ENCODE measurements at regions not wholly inside any gene's neighbourhood (a gene's known extent, or its start where the extent isn't known, plus 50 kb on each side); places are given as distances from the start of the nearest gene placed in this dataset.
"Not testable (repeated sequence)": the region's sequence is repeated elsewhere in the genome, so short reads cannot be mapped to it uniquely, and the experiment has no call there.

DNA sequence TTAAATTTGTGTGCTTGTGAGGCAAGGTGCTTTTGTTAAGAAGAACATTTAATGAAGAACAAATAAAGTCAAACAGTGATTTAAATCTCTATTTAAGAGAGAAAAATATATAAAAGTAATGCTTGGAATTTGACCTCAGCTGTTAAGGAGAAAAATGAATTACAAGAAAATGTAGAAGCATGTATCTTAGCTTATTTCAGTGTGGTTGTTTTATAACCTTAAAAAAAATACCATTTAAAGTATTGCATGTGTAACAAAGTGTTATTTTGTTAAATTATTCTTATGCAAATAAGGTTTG, 537.0 kb upstream of the SPRY2 start:
- Mint-ChIP-seq H3K27me3 (no peaks in the 10 kb centered on the region), H3K27ac (no peak overlapping the region), H3K4me3 (no peak overlapping the region), H3K9me3 (no peaks in the 10 kb centered on the region), H3K4me1 (no peaks in the 10 kb centered on the region), H3K36me3 (no peaks in the 10 kb centered on the region)
- no peak for ATAC-seq

DNA sequence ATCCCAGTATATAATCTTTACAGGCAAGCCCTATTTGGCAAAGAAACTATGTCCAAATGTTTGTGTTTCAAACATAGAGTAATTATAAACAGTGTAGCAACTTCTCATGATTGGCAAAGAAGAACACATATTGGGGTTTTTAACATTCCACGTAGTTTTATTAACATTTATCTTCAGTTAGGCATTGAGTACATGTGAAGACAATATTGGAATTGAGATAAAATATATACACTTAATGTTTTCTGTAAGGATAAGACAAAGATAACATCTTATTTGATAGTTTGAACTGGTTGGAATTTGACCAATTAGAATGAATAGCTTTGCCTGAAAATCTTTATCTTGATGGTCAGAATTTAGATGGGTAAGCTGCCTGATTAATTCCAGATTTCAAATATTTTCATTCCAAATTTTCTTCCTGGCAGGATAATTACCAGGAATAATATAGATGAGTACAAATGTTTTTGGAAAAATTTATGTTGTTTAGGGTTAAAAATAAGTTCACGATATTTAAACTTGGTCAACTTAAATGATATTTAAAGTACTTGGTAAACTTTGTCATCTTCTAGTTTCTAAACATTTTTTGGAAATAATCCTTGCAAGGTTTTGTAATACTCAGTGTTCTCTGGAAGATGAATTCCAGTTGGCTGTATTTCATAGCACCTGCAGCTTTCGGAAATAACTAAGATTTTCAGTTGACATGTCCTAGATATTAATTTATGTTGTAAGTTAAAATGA, 536.5 kb upstream of the SPRY2 start:
- Mint-ChIP-seq H3K27ac (no peak overlapping the region), H3K36me3 (no peaks in the 10 kb centered on the region), H3K4me3 (no peak overlapping the region), H3K4me1 (no peaks in the 10 kb centered on the region), H3K9me3 (no peaks in the 10 kb centered on the region), H3K27me3 (no peaks in the 10 kb centered on the region)
- ATAC-seq = no peak

DNA sequence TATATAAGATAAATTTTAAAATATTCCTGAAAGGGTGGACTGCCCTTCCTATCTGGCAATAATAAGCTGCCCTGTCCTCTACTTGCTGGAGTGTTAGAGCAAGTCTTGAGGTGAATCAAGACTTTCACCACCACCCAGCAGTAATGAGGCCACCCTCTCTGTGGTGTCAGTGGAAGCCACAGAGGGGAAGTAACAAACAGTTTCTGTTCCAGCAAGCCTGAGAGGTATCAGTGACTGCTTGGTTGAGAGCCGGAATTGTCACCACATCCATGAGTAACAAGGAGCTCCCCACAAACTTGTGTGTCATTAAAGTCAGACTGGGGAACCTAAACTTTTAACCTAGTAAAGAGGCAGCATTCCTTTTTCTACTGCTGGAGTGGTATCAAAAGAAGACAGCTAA, 532.7 kb upstream of the SPRY2 start:
- no peak overlapping the region for H3K4me3 Mint-ChIP-seq
- no peaks in the 10 kb centered on the region for H3K4me1 Mint-ChIP-seq
- H3K27ac Mint-ChIP-seq = no peak overlapping the region
- ATAC-seq = peak; percentile 85
- no peaks in the 10 kb centered on the region for H3K27me3 Mint-ChIP-seq
- H3K9me3 Mint-ChIP-seq = peaks cover under 1% of the 10 kb centered on the region
- no peaks in the 10 kb centered on the region for H3K36me3 Mint-ChIP-seq

DNA sequence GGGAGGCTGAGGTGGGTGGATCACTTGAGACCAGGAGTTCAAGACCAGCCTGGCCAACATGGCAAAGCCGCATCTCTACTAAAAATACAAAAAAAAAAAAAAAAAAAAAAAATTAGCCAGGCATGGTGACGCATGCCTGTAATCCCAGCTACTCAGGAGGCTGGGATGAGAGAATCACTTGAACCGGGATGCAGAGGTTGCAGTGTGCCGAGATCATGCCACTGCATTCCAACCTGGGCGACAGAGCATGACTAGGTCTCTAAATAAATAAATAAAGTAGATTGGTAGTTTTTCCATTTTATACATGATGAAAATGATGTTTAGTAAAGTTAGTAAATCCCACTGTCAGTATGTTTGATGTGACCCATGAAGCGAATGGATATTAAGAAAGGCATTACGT, 531.0 kb upstream of the SPRY2 start:
- H3K27ac Mint-ChIP-seq, H3K4me3 Mint-ChIP-seq, H3K27me3 Mint-ChIP-seq, H3K36me3 Mint-ChIP-seq, H3K9me3 Mint-ChIP-seq, H3K4me1 Mint-ChIP-seq, ATAC-seq: not testable (repeated sequence)

DNA sequence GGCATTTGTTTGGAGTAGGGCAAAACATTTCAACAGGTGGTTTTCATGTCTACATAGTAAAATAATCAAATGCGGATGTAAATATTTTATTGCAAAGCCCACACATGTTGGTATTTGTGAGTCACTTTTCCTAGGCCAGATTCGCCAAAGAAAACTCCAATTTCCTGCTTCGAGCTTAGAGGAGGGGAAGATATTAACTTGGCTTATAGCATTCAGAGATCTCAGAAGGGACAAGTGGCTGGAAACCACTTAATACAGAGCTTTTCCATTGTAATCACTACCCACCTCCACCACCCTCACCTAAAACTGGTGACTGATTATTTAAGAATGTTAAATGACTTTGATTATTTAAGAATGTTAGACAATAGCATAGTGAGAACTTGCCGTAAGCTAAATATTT, 530.6 kb upstream of the SPRY2 start:
- Mint-ChIP-seq H3K27me3 (no peaks in the 10 kb centered on the region), H3K4me3 (no peak overlapping the region), H3K4me1 (no peaks in the 10 kb centered on the region), H3K27ac (no peak overlapping the region), H3K9me3 (peaks cover 6% of the 10 kb centered on the region), H3K36me3 (no peaks in the 10 kb centered on the region)
- no peak for ATAC-seq

DNA sequence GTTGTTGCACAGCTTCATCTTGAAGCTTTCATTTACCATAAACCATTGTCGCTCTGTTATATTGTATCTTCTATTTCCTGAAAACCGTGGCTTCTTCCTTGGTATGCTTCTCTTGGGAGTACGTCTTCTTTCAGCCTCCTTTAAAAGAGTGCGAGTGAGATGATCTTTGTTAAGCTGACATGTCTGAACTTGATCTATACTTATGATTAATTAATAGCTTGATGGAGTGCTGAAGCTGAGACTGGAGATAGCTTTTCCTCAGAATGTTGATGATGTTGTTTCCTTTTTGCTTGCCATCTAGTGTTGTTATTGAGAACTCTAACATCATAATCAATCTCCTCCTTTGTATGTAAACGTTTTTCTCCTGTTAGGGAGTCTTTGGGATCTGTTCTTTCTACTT, 529.3 kb upstream of the SPRY2 start:
- Mint-ChIP-seq H3K36me3 (no peaks in the 10 kb centered on the region), H3K4me3 (no peak overlapping the region), H3K27me3 (no peaks in the 10 kb centered on the region), H3K9me3 (peaks cover 6% of the 10 kb centered on the region), H3K27ac (no peak overlapping the region), H3K4me1 (no peaks in the 10 kb centered on the region)
- no peak for ATAC-seq

DNA sequence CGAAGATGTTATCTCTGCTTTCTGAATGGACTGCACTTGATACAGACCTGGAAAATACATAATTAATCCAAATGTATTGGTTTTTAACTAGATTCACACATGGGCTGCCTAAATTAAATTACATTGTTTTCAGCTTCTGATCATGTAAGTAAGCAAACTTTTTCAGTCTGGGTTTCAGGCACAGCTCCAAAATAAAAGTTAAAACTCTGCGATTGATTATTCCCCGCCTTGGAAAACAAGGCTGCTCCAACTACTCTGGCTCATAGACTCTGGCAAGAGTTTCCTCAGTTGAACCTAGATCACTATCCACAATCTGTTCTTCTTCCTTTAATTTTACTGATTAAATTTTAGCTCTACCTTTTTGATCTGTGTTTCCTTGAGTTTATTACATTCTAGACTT, 526.0 kb upstream of the SPRY2 start:
- Mint-ChIP-seq H3K36me3 (no peaks in the 10 kb centered on the region), H3K4me3 (no peak overlapping the region), H3K27ac (no peak overlapping the region), H3K27me3 (no peaks in the 10 kb centered on the region), H3K9me3 (peaks cover 9% of the 10 kb centered on the region), H3K4me1 (no peaks in the 10 kb centered on the region)
- ATAC-seq = no peak

DNA sequence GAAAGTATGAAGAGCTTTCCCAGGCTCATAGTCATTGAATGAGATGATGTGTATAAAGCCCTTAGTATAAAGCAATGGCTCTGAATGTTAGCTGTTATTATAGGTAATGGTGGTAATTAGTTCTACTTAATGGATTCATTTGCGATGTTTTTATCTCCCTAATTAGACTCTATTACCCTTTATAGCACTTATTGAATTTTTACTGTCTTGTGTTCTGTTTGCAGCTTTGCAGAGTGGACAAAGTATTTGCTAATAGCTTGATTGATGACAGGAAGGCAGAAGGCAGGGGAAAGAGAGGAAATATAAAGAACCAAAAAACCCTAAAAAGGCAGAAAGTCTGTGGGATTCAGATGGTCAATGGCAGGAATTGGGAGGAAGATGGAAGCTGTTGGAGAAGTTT, 524.4 kb upstream of the SPRY2 start:
- H3K27ac Mint-ChIP-seq = no peak overlapping the region
- no peak for ATAC-seq
- no peak overlapping the region for H3K4me3 Mint-ChIP-seq
- no peaks in the 10 kb centered on the region for H3K4me1 Mint-ChIP-seq
- H3K36me3 Mint-ChIP-seq = no peaks in the 10 kb centered on the region
- peaks cover 9% of the 10 kb centered on the region for H3K9me3 Mint-ChIP-seq
- no peaks in the 10 kb centered on the region for H3K27me3 Mint-ChIP-seq

DNA sequence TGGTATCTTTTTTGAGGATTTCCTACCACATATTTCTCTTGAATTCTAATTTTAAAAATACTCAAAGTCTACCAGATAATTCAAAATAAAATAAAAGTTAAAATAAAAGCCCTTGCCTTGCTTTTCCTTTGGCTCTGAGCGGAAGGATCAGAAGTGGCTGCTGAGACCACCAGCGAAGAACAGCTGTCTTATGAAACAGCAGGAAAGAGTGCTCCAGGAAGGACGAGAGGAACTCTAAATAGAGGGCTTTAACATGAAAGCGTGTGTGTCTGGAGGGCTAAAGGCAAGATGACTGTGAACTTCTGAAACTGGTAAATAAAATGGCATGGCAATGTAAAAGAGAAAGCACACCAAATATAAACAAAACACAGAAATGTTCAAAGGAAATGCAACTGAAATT, 521.5 kb upstream of the SPRY2 start:
- H3K27me3 Mint-ChIP-seq = no peaks in the 10 kb centered on the region
- H3K9me3 Mint-ChIP-seq = peaks cover 6% of the 10 kb centered on the region
- H3K4me1 Mint-ChIP-seq = no peaks in the 10 kb centered on the region
- H3K36me3 Mint-ChIP-seq = no peaks in the 10 kb centered on the region
- no peak overlapping the region for H3K27ac Mint-ChIP-seq
- ATAC-seq = no peak
- no peak overlapping the region for H3K4me3 Mint-ChIP-seq

DNA sequence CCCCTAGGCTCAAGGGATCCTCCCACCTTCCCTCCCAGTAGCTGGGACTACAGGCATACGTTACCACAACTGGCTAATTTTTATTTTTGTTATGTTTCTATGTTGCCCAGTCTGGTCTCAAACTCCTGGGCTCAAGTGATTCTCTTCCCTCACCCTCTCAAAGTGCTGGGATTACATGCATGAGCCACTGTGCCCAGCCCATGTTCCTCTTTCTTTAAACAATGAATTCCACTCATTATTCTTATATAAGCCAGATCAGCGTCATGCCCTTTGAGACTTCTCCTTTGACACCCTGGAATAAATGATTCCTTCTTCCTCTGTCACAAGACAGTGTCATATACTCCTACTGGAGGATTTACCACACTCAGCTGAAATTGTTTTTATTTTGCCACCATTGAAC, 519.9 kb upstream of the SPRY2 start:
- Mint-ChIP-seq H3K4me3 (no peak overlapping the region), H3K4me1 (no peaks in the 10 kb centered on the region), H3K27ac (no peak overlapping the region), H3K36me3 (no peaks in the 10 kb centered on the region), H3K9me3 (peaks cover 3% of the 10 kb centered on the region), H3K27me3 (no peaks in the 10 kb centered on the region)
- no peak for ATAC-seq

DNA sequence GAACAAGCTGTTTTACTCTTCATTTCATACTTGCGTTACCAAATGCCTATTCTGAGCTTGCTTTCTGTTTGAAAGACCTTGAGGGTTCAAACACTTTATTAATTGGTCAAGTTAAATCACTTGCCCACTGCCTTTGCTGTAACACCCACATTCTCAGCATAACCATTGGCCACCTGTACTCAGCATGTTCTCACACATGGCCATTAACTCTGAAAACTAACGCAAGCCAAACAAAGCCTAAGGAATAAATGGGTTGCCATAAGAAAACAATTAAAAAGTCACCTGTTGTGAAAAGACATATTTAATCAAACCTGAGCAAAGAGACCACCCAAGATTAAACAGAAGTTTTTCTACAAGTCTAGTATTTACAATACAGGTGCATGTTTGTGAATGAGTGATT, 517.2 kb upstream of the SPRY2 start:
- peaks cover 2% of the 10 kb centered on the region for H3K9me3 Mint-ChIP-seq
- ATAC-seq = no peak

DNA sequence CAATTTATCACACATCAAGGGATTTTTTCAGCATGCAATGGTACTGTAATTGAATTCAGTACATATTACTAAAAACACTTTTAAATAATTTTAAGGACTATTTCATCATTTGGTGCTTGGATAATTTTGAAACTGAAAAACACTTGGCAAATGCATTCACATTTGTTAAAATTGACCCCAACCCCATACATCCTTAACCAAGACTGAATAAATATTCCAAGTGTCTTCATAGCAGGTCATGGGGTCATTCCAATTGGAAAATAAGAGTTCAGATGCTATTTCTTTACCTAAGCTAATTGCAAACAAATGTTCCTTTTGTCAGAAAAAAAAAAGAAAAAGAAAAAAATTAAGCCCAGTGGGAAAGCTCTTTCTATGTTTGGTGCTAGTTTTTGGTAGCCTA, 516.4 kb upstream of the SPRY2 start:
- Mint-ChIP-seq H3K27ac (no peak overlapping the region), H3K4me3 (no peak overlapping the region), H3K36me3 (no peaks in the 10 kb centered on the region), H3K27me3 (no peaks in the 10 kb centered on the region), H3K4me1 (no peaks in the 10 kb centered on the region), H3K9me3 (no peaks in the 10 kb centered on the region)
- no peak for ATAC-seq

More for the DNA sequence above, 517.2 kb upstream of the SPRY2 start:
- H3K4me3 Mint-ChIP-seq = no peak overlapping the region
- H3K36me3 Mint-ChIP-seq = no peaks in the 10 kb centered on the region
- no peak overlapping the region for H3K27ac Mint-ChIP-seq
- H3K4me1 Mint-ChIP-seq = no peaks in the 10 kb centered on the region
- no peaks in the 10 kb centered on the region for H3K27me3 Mint-ChIP-seq

DNA sequence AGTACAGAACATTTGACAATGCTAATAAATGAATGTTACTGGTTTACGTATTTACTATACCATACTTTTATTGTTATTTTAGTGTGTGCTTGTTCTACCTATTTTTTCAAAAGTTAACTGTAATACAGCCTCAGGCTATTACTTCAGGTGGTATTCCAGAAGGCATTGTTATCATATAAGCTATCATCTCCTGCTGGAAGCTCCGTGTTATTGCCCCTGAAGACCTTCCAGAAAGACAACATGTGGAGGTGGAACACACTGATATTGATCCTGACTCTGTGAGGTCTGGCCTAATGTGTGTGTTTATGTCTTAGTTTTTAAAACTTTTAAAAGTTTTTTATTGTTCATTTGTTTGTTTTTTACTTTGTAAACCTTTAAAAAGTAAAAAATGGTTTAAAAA, 509.8 kb upstream of the SPRY2 start:
- Mint-ChIP-seq H3K4me3 (no peak overlapping the region), H3K4me1 (no peaks in the 10 kb centered on the region), H3K27me3 (no peaks in the 10 kb centered on the region), H3K27ac (no peak overlapping the region), H3K9me3 (peaks cover 2% of the 10 kb centered on the region), H3K36me3 (no peaks in the 10 kb centered on the region)
- no peak for ATAC-seq

DNA sequence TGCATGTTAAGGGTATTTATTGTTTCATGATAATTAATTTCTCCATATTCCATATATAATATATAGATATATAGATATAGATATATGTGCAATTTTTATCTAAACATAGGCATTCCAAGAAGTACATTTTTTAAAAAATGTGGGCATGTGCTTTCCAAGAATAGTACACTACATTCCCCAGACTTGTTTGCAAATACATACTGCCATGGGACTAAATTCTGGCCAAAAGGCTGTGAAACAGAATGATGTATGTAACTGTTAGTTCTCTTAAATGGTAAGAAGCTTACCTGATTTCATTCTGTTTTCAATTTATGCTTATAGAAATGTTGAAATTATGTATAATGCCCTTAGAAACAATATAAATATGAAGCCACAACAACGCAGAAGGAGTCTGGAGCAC, 503.2 kb upstream of the SPRY2 start:
- H3K27me3 Mint-ChIP-seq = no peaks in the 10 kb centered on the region
- no peaks in the 10 kb centered on the region for H3K36me3 Mint-ChIP-seq
- ATAC-seq = no peak
- H3K27ac Mint-ChIP-seq = no peak overlapping the region
- no peaks in the 10 kb centered on the region for H3K9me3 Mint-ChIP-seq
- no peak overlapping the region for H3K4me3 Mint-ChIP-seq
- no peaks in the 10 kb centered on the region for H3K4me1 Mint-ChIP-seq

DNA sequence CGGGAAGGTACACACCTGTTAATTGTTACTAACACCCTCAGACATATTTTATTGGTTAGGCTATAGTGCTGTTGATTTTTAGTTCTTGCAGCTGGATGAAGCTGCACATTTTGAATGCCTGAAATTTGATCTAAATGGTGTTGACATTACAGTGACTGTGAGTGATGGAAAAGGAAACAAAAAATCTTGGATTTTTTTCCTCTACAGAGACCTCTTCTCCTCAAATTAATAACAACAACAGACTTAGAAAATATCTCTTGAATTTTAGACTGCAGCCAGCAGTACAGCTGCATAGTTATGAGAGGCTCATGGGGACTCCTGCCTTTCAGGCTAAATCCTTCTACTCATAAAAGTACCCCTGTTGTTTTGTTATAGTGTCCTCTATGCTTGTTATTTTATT, 500.5 kb upstream of the SPRY2 start:
- H3K4me1 Mint-ChIP-seq = no peaks in the 10 kb centered on the region
- no peaks in the 10 kb centered on the region for H3K27me3 Mint-ChIP-seq
- no peaks in the 10 kb centered on the region for H3K36me3 Mint-ChIP-seq
- H3K27ac Mint-ChIP-seq = no peak overlapping the region
- H3K4me3 Mint-ChIP-seq = no peak overlapping the region
- H3K9me3 Mint-ChIP-seq = no peaks in the 10 kb centered on the region
- ATAC-seq = no peak

DNA sequence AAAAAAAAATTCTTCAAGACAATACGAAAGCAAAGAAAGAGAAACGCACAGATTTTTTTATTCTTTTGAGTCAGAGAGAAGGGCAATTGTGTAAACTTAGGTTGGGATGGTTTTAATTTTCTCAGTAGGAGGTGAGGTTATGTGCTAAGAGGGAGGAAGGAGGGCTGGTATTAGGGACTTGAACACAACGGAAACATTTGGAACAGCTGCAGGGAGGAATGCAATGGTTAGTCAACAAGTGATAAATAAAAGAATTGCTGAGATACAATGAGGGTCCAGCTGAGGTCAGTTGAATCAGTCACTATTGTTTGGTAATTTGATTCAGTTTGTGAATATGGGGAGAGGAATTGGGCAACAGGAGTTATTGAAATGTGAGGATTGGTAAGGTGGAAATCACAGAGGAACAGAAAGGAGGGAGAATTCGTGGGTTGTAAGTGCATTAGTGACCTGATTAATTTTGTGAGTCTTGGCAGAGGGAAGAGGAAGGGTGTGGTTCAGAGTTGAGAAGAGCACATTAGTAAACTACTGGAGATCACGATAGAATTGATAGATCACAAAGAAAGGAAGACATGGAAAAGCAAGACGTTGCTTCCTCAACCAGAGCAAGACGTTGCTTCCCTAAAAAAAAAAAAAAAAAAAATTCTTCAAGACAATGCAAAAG, 499.5 kb upstream of the SPRY2 start:
- no peak for ATAC-seq
- Mint-ChIP-seq H3K9me3 (peaks cover 2% of the 10 kb centered on the region), H3K27me3 (no peaks in the 10 kb centered on the region), H3K27ac (no peak overlapping the region), H3K36me3 (no peaks in the 10 kb centered on the region), H3K4me3 (no peak overlapping the region), H3K4me1 (no peaks in the 10 kb centered on the region)
